Skeletal muscle satellite cell (primary cell): ENCODE measurements at regions not wholly inside any gene's neighbourhood (a gene's known extent, or its start where the extent isn't known, plus 50 kb on each side); places are given as distances from the start of the nearest gene placed in this dataset.

Experiments
- H3K27me3 ChIP-seq: 2 replicates; pipeline ENCODE4 v1.7.0; 2013; ENCODE audit warnings: low read length; ENCODE audit not compliant: control insufficient read depth, insufficient read depth
- H3K36me3 ChIP-seq: 2 replicates; pipeline ENCODE4 v1.7.0; 2013; ENCODE audit warnings: mild to moderate bottlenecking, control low read depth, low read length; ENCODE audit not compliant: insufficient read depth
- H3K4me1 ChIP-seq: 2 replicates; pipeline ENCODE4 v1.7.0; 2013; ENCODE audit warnings: low read length; ENCODE audit not compliant: control insufficient read depth, insufficient read depth
- H3K4me2 ChIP-seq: 2 replicates; pipeline ENCODE4 v1.7.0; 2013; ENCODE audit warnings: mild to moderate bottlenecking, low read length
- H3K4me3 ChIP-seq: 2 replicates; pipeline ENCODE4 v1.7.0; 2013; ENCODE audit warnings: low read length
- H3K9ac ChIP-seq: 2 replicates; pipeline ENCODE4 v1.7.0; 2013; ENCODE audit warnings: mild to moderate bottlenecking, low read depth, low read length, moderate library complexity
- H3K9me3 ChIP-seq: replicated peaks from 2 replicates; pipeline ENCODE4 v1.7.0; 2013; ENCODE audit warnings: mild to moderate bottlenecking, control low read depth, low read length

DNA sequence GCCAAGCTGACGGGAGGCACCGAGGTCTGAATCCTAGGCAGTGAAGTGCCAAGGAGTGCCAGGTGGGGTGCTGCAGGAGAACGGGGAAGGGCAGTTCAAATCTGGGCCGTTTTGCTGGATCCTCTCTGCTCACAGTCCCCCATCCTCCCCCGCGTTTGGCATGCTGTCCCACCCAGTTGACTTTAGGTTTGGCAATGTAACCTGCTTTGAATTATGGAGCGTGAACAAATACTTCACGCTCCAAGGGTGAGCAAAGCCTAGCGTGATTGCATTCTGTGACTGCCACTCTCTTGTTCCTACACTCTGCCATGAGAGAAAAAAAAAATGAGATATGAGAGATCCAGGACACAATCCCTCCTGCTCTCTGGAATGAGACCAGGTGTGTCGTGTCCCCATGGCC, 381.9 kb downstream of the ZNF516 start:
- H3K27me3 ChIP-seq, result peaks cover 3% of the 10 kb centered on the region
- H3K36me3 ChIP-seq, result no peaks in the 10 kb centered on the region
- H3K9me3 ChIP-seq, result no peaks in the 10 kb centered on the region
- H3K4me3 ChIP-seq, result no peak overlapping the region
- H3K9ac ChIP-seq, result no peak overlapping the region
- H3K4me2 ChIP-seq, result no peak overlapping the region
- H3K4me1 ChIP-seq, result no peaks in the 10 kb centered on the region

DNA sequence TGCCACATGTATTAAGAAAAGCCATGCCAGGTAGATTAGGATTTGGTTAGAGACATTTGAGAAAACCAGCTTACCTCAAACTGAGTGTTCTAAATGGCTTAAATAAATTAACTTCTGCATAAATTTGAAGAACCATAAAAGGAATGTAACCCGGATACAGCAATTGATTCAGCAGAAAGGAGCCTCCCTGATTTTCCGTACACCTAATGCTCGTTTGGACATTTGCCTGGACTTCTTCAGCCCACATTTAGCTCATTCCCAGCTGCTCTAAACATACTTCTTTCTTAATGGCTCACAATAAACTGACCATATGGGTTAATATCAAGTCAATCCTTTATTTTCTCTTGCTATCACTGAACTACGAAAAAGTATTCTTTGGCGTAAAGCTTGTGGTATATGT, 392.4 kb downstream of the ZNF516 start:
- Histone ChIP-seq H3K4me2 (no peak overlapping the region), H3K4me1 (no peaks in the 10 kb centered on the region), H3K4me3 (no peak overlapping the region), H3K36me3 (no peaks in the 10 kb centered on the region), H3K27me3 (peaks cover 3% of the 10 kb centered on the region), H3K9me3 (no peaks in the 10 kb centered on the region), H3K9ac (no peak overlapping the region)

- H3K4me2 ChIP-seq, result no peak overlapping the region
- H3K4me1 ChIP-seq, result no peaks in the 10 kb centered on the region
- no peaks in the 10 kb centered on the region for H3K9me3 ChIP-seq
- H3K9ac ChIP-seq, result no peak overlapping the region
- no peak overlapping the region for H3K4me3 ChIP-seq
- no peaks in the 10 kb centered on the region for H3K36me3 ChIP-seq
- H3K27me3 ChIP-seq, result peaks cover 3% of the 10 kb centered on the region
Observed at GRCh38 chr18:76102156-76102555, 392.9 kb downstream of the ZNF516 start.

GRCh38 chr18:76099931-76100457, 395.0 kb downstream of the ZNF516 start:
- Histone ChIP-seq H3K9me3 (no peaks in the 10 kb centered on the region), H3K4me1 (no peaks in the 10 kb centered on the region), H3K27me3 (peaks cover 3% of the 10 kb centered on the region), H3K36me3 (no peaks in the 10 kb centered on the region), H3K4me2 (no peak overlapping the region), H3K4me3 (no peak overlapping the region), H3K9ac (no peak overlapping the region)

DNA sequence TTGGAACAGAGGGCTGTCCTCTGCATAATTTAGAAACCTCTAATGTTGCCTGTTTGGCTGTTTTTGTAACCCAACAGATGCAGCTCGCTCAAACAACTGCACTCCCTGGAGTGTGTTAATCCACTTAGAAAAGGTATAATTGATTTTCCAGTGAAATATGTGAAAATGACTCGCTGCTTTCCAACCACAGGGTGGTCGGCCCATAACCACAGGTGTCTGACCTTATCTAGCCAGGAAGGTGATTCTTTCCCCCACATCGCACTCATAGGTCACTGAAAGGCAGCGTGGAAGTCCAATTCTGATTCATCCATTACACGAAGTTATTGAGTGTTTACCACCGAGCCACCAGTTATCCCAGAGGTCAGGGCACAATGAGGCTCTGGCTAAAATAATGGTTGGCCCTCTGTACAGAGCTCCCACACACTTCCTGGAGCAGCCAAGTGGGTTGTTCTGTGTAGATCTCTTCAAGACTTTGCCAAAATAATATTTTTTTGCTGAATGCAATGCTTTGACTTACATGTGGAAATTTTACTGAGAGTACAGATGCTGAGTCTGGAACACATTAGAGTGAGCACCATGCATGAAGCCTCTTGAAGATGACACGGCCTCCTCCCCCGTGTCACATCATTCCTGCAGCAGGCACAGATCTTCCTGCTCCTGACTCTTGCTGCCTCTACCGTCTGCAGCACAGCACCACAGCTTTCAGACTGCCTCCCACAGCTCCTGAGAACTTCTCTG, 396.2 kb downstream of the ZNF516 start:
- no peak overlapping the region for H3K4me2 ChIP-seq

GRCh38 chr18:76081536-76081935, 413.5 kb downstream of the ZNF516 start:
- H3K4me3 ChIP-seq, result no peak overlapping the region
- no peak overlapping the region for H3K9ac ChIP-seq
- no peaks in the 10 kb centered on the region for H3K4me1 ChIP-seq
- no peaks in the 10 kb centered on the region for H3K27me3 ChIP-seq
- no peaks in the 10 kb centered on the region for H3K36me3 ChIP-seq
- H3K4me2 ChIP-seq, result no peak overlapping the region
- H3K9me3 ChIP-seq, result no peaks in the 10 kb centered on the region

More for the DNA sequence above, 396.2 kb downstream of the ZNF516 start:
- Histone ChIP-seq H3K9me3 (no peaks in the 10 kb centered on the region), H3K36me3 (no peaks in the 10 kb centered on the region), H3K27me3 (peaks cover 3% of the 10 kb centered on the region), H3K4me3 (no peak overlapping the region), H3K9ac (no peak overlapping the region), H3K4me1 (no peaks in the 10 kb centered on the region)

DNA sequence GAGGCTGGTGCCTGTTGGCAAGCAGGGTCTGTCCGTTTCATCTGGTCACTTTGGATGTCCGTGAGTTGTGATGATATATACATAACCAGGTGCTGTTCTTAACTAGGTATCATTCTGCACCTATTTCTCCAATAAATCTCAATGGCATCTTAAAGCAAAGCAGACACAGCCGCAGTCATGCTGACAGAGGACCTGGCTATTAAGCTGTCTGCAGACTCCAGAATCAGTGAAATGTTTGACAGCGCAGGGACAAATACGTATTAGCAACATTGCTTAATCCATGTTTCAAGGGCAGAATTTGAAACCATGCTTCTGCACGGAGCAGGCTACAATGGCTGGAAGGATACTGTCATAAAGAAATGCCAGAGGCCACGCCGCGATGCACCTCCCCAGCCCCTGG, 414.6 kb downstream of the ZNF516 start:
- no peak overlapping the region for H3K9ac ChIP-seq
- no peak overlapping the region for H3K4me3 ChIP-seq
- no peaks in the 10 kb centered on the region for H3K4me1 ChIP-seq
- no peaks in the 10 kb centered on the region for H3K36me3 ChIP-seq
- no peaks in the 10 kb centered on the region for H3K9me3 ChIP-seq
- no peaks in the 10 kb centered on the region for H3K27me3 ChIP-seq
- H3K4me2 ChIP-seq, result no peak overlapping the region

- no peaks in the 10 kb centered on the region for H3K9me3 ChIP-seq
- H3K27me3 ChIP-seq, result no peaks in the 10 kb centered on the region
- no peaks in the 10 kb centered on the region for H3K36me3 ChIP-seq
- H3K4me2 ChIP-seq, result no peak overlapping the region
- no peaks in the 10 kb centered on the region for H3K4me1 ChIP-seq
- no peak overlapping the region for H3K9ac ChIP-seq
- no peak overlapping the region for H3K4me3 ChIP-seq
Observed at GRCh38 chr18:76075777-76076176, 419.3 kb downstream of the ZNF516 start.

- H3K9ac ChIP-seq, result no peak overlapping the region
- no peaks in the 10 kb centered on the region for H3K4me1 ChIP-seq
- H3K36me3 ChIP-seq, result no peaks in the 10 kb centered on the region
- no peaks in the 10 kb centered on the region for H3K9me3 ChIP-seq
- no peak overlapping the region for H3K4me3 ChIP-seq
- H3K27me3 ChIP-seq, result no peaks in the 10 kb centered on the region
- no peak overlapping the region for H3K4me2 ChIP-seq
Observed at GRCh38 chr18:76064998-76065397, 430.0 kb downstream of the ZNF516 start.

GRCh38 chr18:76058146-76058545, 436.9 kb downstream of the ZNF516 start:
- no peaks in the 10 kb centered on the region for H3K9me3 ChIP-seq

DNA sequence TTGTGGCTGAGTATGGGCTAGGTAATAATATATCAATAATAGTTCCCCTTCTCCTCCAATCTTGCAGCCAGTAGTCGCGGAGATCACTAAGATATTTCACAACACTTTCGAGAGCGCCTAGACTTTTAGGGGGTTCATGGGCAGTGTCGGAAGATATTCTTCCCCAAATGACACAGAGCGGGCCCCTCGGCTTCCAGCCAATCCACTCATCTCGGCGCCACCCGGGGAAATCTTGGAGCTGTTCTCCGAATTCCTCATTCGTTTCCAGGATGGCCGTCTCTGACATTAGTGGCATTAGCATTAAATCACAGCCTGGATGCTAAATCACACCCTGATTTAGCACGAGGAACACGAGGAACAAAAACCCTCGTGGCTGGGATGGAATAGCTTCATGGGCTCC, 437.7 kb downstream of the ZNF516 start:
- H3K9me3 ChIP-seq, result no peaks in the 10 kb centered on the region
- no peak overlapping the region for H3K4me3 ChIP-seq
- H3K9ac ChIP-seq, result no peak overlapping the region
- H3K4me2 ChIP-seq, result no peak overlapping the region
- no peaks in the 10 kb centered on the region for H3K36me3 ChIP-seq
- H3K27me3 ChIP-seq, result no peaks in the 10 kb centered on the region
- H3K4me1 ChIP-seq, result no peaks in the 10 kb centered on the region

More at GRCh38 chr18:76058146-76058545, 436.9 kb downstream of the ZNF516 start:
- H3K4me2 ChIP-seq, result no peak overlapping the region
- H3K27me3 ChIP-seq, result no peaks in the 10 kb centered on the region
- H3K4me3 ChIP-seq, result no peak overlapping the region
- no peaks in the 10 kb centered on the region for H3K36me3 ChIP-seq
- H3K9ac ChIP-seq, result no peak overlapping the region
- H3K4me1 ChIP-seq, result no peaks in the 10 kb centered on the region

DNA sequence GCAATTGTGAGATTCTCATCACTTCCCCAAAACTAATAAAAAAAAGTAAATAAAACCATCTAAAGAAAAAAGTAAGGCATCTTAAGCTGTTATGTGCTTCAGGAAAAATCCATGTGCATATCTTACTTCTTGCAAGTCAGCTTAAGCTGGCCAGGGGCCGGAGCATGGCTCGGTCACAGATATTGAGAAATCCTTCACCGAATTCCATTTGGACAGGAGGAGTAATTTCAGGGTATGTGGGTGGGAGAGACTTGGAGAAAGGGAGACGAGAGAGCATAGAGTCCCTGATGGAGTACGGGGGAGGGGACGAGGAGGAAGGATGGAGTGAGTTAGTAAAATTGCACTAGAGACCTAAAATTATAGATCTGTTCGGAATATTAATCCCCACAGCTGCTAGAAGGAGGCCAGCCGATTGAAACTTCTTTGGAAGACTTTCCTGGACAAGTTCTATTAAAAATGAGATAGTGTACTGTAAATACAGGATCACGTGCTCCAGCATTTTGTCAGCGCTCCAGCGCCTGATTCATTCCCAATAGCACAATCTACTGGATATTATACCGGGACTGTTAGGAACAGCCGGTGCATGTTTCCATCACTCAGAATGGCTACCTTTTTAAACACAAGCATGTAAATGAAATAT, 438.5 kb downstream of the ZNF516 start:
- no peaks in the 10 kb centered on the region for H3K9me3 ChIP-seq
- H3K27me3 ChIP-seq, result no peaks in the 10 kb centered on the region
- no peak overlapping the region for H3K4me2 ChIP-seq
- H3K36me3 ChIP-seq, result no peaks in the 10 kb centered on the region
- no peak overlapping the region for H3K4me3 ChIP-seq
- no peaks in the 10 kb centered on the region for H3K4me1 ChIP-seq
- H3K9ac ChIP-seq, result no peak overlapping the region
